GM18511 (cell line): ENCODE measurements at regions not wholly inside any gene's neighbourhood (a gene's known extent, or its start where the extent isn't known, plus 50 kb on each side); places are given as distances from the start of the nearest gene placed in this dataset.
"Not testable (repeated sequence)": the region's sequence is repeated elsewhere in the genome, so short reads cannot be mapped to it uniquely, and the experiment has no call there.

Experiments used
- ATAC-seq: cut with Tn5 transposase; IDR thresholded peaks from one replicate; pipeline ENCODE4 v1.9.1; 2021; ENCODE audit warnings: mild to moderate bottlenecking, moderate library complexity; ENCODE audit not compliant: unreplicated experiment

DNA sequence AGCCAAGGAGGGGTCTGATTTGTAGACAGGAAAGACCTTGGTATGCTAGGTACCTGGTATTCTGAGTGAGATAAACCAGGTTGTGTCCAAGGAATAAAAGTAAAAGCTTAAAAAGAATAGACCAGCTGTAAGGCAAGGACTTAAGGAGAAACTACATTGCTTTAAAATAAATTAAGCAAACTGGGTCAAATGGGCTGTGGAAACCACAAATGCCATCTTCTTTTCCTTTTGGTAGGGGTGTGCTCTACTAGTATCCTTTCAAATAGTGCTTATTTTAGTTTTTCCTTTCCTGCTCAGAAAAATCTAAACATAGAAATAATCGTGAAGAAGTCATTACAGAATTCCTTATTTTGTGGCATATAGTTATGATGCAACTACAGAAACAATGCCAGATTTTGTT, 138.6 kb upstream of the KLF12 start:
- no peak for ATAC-seq

DNA sequence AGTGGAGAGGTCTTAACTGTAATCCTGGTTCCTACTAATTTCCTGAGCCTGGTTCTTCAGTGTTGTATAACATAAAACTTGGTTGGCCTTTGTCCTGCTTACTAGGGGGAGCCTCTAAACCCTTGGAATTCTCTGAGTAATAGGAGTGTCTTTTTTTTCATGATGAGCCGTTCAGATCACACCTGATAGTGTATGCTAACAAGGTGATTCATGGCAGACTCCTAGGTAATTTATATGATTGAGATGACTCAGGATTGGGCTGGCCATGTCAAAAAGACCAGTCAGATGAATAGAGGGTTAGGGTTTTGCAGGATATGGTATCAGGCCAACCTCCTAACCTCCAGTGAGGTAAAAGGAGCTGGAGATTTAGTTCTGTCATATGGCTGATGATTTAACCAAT, 135.8 kb upstream of the KLF12 start:
- ATAC-seq = no peak

DNA sequence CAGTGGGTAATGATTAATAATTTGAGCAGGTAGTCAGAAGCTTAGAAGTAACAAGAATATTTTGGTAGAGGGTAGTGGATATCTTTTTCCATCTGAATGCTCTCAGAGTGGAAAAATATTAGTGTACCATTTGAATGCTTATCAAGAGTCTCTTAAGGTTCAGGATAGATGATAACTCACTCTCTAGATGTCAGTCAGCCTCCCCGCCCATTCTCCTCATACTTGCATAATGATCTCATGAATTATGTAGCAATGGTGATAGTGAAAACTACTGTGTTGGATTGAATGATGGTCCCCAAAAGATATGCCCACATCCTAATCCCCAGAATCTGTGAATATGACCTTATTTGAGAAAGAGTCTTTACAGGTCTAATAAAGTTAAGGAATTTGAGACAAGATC, 132.7 kb upstream of the KLF12 start:
- ATAC-seq = no peak

DNA sequence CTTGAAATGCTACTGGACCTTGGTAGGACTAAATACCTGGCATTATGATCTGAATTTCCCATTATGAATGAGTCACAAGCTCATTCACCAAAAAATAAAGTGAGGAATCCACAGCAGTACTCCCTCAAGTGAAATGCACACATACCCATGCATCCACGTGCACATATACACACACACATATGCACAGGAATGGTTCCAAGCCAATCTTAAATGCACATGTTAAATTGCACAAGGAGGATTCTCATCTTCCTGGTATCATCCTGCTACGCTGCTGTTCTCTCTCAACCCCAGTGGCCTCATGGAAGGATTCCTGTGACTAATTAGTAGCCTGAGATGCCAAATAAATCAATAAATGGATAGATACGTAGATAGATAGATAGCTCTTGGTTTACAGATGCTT, 132.1 kb upstream of the KLF12 start:
- ATAC-seq = no peak

DNA sequence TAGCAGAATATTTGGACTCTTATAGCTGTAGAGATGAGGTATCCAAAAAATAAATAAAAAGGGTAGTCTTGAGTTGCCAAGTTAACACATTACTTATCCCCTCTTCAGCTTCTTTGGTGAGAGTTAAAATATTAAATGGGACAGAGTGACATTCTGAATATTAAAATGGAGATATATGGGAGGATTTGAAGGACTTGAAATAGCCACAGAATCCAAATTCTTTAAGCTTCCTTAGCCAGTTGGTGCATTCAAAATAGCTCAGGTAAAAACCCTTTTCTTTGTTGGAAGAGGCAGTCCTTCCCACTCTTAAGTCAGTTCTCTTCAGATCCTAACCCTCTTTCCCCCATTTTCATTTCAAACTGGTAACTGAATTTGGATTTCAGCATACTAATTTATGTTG, 130.1 kb upstream of the KLF12 start:
- ATAC-seq = no peak

DNA sequence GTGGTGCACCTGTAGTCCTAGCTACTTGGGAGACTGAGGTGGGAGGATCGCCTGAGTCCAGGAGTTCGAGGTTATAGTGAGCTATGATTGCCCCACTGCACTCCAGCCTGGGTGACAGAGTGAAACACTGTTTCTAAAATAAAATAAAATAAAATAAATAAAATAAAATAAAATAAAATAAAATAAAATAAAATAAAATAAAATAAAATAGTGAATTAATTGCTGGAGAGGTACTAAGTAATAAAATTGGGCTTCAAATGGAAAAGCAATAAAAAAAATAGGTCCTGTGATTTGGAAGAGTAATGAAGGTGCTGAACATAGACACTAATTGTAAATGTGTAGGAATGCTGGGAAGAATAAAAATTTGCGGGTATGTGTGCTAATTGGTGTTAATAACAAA, 126.2 kb upstream of the KLF12 start:
- ATAC-seq = not testable (repeated sequence)

DNA sequence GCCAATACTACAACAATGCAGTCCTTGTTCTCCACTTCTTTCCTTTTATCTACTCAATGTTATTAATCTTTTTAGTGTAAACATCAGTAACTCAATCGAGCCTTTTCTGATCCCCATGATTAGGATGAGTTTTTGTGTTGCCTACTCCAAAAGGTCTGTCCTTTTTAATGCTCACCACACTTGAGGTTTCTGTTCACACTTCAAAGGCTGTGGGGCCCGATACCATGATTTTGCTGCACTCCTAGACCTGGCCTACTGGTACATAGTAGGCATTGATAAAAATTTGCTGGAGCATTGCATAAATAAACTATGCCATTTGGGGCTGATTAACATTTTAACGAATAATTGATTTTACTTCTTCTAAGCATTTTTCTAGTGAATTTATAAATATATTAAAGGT, 125.4 kb upstream of the KLF12 start:
- no peak for ATAC-seq

DNA sequence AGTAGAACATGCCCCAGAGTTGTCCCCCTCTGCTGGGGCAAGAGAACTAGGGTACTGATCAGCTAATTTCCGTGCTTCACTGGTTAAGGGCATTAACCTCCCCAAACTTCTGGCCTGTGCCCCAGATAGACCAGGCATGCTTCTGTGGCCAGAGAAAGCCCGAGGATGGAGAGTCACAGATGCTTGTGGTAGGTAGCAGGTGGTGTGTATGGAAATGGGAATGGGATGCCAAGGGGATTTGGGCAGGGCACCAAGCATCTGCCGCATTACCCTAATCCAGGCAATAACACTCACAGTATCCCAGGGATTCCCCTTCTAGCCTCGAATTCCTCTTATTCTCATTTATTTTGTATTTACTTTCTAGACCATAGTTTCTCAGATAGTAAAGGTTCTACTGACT, 124.8 kb upstream of the KLF12 start:
- ATAC-seq = no peak

DNA sequence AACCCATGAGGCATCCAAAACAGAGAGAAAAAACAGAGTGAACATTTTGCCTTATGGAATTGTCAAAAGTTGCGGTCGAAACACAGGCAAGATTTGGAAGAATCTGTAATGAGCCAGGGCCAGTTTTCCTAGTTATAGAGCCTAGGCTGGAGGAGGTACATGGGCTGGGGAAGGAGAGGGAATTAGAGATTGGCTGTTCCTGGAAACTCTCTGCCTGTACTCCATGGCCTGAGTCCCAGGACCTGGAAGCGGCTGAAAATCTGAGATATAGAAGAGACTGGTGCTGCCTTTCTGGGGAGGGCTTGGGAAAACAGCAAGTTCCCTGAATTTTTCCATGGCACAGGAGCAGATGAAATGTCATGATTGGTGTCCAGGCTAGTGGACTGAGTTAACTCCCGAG, 122.8 kb upstream of the KLF12 start:
- ATAC-seq = no peak

DNA sequence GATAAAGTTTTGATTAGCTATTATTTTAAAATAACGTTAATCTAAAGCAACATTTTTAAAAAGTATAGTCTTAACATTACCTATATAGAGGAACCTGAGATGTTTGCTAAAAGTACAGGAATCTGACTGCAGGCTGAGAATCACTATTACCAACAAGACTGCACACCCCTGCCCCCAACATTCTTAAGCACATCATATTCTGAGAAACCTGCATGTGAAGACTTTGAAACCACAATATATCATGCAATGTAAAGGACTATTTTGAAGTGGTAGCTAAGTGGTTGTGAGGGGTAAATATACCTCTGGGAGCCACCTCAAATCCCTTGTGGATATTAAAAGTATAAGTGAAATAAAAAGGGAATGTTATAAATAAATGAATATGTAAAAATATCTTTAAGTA, 119.0 kb upstream of the KLF12 start:
- ATAC-seq = no peak

DNA sequence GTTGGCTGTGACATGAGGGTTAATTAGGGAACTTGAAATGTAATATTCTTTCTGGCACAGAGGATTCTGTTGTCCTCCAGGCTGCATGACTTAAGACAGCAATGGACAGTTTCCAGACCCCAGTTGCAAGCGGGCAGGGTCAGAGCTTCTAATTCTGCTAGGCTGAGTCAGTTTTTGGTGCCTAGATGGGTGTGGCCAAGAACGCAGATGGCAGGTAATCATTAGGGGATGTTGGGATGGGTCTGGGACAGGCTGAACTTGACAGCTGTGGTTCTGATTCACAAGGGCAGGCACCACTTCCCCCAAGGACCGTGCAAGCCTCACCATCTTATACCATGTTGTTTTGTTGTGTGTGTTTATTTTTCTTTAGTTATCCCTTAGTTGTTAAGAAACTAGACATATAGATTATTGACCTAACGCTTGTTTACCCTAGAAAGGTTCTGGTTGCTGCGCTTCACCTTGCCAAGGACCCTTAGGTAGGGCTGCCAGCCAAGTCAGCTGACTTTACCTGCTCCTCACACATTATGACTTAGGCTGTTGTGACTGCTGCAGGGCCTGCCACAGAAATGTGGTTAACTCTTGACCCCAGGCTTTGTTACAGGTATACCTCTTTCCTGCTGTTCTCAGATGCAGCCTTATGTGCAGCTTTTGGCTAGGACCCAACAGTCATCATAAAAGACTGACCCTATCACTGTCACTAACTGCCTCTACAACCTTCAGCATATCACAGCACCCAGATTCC, 117.7 kb upstream of the KLF12 start:
- ATAC-seq = no peak

DNA sequence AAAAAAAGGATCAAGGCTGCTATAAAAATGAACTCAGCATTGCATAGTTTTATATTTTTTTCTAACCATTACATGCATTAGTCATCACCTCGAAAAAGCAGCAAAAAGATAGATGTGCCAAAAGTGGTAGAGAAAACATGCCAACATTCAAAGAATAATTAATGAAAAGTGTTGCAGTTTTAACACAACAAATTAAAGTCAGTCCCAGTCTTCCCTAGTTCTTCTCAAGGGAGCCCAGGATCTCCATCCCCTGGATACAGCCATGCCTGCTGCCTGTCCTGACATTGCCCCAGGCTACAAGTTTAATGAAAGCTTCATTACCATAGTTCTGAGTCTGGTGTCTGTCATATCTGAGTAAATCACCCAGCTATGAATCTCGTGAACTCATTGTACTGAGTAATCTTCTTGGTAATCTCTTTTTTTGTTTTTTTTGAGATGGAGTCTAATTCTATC, 116.6 kb upstream of the KLF12 start:
- no peak for ATAC-seq

DNA sequence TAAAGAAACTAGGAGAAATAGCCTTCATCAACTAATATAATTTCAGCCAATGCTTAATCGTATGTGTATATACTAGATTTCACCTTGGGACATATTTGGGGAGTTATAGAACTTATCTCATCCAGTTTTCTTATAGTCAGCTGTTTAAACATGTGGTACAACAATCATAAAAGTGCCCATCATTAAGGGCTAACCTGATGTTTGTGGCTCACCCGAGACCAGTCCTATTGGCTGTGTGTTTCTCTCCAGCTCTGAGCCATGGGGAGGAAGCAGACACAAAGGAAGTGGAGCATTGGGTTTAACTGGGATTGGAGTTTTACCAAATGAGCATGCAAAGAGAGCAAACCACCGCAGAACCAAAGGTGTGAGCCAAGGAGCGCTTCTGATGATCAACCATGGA, 114.3 kb upstream of the KLF12 start:
- no peak for ATAC-seq

DNA sequence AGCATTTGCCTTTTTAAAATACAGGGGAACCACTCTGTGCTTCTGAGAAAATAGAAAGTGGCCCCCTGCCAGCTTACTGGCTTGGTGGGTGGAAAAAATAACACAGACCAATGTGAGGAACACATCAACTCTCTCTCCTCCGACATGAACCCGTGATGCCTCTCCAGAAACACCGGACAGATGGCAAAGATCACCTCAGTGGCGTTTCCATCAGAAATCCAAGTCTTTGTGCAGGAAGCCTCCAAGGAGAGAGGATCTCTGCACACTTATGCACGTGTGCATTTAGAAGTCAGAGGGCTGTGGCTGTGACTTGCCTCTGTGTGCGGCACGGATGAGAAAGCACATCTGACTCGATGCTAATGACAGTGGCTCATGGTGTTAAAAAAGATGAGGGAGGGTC, 112.3 kb upstream of the KLF12 start:
- no peak for ATAC-seq

DNA sequence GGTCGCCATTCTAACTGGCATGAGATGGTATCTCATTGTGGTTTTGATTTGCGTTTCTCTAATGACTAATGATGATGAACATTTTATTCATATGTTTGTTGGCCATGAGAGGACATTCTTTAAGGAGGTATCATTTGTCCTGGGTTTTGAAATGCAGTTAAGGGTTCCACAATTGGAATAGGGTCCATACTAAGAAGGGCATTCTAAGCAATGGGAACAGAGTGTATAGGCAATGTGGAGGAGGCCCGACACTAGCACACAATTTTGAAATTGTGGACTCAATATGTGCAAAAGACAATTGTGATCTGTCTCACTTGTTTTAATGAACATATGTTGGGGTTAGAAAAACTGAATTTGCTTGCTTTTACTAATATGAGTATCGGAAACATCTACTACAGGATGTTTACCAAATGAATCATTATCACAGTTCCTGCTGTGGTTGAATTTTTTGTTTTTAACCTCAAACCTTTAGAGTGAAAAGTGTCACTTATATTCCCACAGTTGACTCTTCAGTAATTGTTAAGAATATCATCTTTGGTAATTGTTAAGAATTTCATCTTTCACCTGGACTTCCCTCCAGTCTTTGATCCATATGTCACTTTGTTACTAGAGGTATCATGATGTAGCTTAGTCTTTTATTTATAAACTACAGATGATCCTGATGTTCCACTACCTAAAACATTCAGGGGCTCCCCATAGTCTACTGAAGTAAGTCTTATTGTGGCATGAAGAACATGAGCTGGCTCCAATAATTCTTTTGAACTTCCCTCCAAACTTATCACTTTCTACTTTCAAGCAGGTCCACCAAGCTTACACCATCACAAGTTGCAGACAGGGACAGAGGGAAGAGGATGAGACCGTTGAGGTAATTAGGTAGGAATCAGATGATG, 109.7 kb upstream of the KLF12 start:
- ATAC-seq = no peak

DNA sequence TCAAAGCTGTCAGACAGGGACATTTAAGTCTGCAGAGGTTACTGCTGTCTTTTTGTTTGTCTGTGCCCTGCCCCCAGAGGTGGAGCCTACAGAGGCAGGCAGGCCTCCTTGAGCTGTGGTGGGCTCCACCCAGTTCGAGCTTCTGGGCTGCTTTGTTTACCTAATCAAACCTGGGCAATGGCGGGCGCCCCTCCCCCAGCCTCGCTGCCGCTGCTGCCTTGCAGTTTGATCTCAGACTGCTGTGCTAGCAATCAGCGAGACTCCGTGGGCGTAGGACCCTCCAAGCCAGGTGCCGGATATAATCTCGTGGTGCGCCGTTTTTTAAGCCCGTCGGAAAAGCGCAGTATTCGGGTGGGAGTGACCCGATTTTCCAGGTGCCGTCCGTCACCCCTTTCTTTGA, 107.1 kb upstream of the KLF12 start:
- not testable (repeated sequence) for ATAC-seq

DNA sequence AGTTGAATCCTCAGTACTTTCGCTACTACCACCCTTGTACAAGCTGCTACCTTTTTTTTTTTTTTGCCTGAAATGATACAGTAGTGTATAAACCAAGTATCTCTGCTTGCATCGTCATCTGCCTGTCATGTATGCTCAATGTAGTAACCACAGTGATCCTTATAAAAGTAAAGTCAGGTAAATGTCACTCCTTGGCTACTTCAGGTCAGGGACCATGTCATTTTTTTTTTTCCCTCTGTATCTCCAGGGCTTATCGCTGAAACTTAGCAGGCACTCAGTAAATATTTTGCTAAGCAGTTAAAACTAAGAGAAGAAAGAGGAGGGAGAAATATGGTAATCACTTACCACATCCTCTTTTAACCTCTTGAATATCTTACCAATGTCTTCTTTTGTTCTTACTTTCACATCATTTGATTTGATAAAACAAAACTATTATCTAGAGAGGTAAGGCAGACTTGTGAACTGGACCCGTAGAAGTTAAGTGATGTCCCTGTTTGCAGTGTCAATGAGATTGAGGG, 96.8 kb upstream of the KLF12 start:
- ATAC-seq = no peak

DNA sequence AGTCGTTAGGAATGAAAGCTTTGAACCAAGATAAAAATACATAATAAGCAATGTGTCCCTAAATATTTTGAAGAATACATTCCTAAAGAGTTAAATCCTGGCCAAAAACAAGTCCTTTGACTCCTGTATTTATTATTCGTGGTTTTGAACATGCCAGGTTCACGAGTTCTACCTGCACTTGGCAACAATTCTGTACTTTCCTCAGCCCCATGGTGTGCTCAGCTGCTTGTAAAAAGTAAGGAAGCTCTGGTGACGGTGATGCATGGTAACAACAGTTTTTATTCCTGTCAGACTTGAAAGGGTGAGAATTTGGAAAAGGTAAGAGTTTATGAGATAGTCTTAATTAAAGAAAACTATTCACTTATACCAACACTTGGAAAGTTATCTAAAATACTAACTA, 95.0 kb upstream of the KLF12 start:
- ATAC-seq = no peak

DNA sequence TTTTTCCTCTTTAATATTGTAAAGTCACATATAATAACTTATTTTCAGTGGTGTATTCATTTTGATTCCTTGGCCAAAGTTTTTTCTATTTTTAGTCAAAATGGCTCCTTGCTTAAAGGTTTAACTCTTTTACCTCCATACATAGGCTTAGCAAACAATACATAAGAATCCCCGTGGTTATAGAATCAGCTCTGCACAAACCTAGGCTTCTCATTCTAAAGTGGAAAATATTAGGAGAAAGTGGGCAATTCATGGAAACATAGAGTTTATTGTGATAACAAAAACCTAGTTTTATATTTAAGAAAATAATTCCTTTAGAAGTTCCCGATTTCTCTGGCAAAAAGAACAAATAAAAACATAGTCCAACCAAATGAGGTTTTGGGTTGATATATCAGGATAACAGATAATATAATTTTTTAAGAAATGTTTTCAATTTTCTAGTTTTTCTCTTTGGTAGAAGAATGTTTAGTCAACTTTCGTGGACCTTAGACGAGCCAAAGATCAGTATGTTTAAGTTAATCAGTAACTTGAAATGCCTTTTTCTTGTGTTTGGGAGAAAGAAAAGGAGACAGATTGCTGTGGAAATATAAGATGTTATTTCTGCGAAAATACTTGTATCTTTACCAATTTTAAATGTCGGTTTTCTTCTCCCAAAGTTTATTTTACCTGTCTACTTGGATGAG, 93.4 kb upstream of the KLF12 start:
- no peak for ATAC-seq

DNA sequence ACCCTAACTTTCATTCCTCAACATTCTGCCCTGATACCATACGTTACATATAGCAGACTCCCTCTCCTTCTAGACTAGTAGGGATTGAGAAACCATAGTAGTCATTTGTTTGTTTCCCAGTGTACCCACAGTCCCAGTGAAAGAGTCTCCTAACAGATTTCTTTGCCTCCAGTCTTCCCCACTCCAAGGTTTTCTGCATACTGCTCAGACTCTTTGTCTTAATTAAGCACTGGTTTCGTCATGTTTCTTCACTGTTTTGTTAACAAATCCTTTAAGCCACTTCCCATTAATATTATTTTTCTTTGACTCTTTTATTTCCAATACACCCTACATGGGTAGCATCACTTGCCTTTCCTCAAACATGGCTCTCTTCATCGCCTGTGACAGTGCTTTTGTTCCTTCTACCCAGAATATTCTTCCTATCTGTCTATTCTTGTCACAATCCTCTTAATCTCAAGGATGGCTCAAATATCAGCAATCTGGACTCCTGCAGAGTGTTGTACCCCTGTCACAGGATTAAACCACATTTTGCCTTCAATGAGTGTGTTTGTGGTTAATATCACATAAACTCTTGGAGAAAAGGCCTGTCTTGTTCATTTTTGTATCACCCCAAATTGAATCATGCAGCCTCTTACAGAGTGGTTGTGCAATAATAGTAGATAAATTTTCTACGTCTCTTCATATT, 92.7 kb upstream of the KLF12 start:
- no peak for ATAC-seq

DNA sequence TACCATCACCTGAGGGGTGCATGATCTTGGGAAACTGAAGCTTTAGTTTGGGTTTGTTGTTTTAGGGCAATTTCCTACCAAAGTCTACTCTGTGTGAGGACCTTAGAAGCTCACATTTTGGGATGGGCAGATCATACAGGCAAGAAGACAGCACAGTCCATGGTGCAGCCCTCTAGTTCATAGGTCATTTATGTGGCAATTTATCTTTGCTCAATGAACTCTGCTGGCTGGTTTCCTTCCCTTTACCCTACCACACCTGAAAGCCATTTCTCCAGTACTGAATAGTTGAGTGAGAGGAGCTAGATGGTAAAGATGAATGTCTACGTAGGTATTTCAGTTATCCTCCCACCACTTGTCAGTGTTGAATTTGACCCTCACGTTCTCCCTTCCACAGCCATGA, 87.5 kb upstream of the KLF12 start:
- ATAC-seq = no peak
